Head of caudate nucleus (tissue), 42 donors: ENCODE measurements at regions not wholly inside any gene's neighbourhood (a gene's known extent, or its start where the extent isn't known, plus 50 kb on each side); places are given as distances from the start of the nearest gene placed in this dataset.
A peak's percentile ranks its signal among the peaks of the same experiment; 100 is the strongest.
"Not testable (repeated sequence)": the region's sequence is repeated elsewhere in the genome, so short reads cannot be mapped to it uniquely, and the experiment has no call there.

ENCODE experiments used
- DNase-seq, 42 donors: peaks; one replicate each; pipeline versions ENCODE4 v3.0.0 to v3.0.0-alpha.2; 2020 to 2021; ENCODE audit warnings: mixed read lengths in 7 of 42
- intact Hi-C: fragments of 100-400 bp; cut with DNase I; formaldehyde crosslinking; loops from one replicate; pipeline ENCODE4 v1.15.0; 2022

DNA sequence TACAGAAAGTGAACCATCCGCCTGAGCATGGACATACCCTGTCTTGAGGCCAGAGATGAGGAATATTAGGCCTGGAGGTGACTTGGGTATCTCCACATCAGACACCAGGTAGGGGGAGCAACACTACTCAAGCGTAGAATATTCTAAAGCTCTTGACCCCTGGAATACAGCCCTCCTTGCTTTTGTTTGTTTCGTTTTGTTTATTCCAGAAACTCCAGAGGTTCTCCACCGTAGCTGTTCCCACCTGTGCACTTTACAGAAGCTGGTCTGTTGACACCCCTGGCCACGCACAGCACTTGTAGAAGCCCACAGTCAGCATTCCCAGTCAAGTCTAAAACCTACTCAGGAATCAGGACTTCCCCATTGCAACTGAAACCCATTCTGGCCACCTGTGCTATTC lies 139.6 kb upstream of the NEBL start:
- intact Hi-C loops = no loop called here
- DNase-seq = no peak

DNA sequence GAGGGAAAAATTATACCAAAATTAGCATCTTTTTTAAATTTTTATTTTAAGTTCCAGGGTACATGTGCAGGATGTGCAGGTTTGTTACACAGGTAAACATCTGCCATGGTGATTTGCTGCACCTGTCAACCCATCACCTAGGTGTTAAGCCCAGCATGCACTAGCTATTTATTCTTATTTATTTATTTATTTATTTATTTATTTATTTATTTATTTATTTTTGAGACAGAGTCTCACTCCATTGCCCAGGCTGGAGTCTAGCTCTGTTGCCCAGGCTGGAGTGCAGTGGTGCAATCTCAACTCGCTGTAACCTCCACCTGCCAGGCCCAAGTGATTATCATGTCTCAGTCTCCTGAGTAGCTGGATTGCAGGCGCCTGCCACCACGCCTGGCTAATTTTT lies 137.7 kb upstream of the NEBL start:
- intact Hi-C loops, DNase-seq: not testable (repeated sequence)

DNA sequence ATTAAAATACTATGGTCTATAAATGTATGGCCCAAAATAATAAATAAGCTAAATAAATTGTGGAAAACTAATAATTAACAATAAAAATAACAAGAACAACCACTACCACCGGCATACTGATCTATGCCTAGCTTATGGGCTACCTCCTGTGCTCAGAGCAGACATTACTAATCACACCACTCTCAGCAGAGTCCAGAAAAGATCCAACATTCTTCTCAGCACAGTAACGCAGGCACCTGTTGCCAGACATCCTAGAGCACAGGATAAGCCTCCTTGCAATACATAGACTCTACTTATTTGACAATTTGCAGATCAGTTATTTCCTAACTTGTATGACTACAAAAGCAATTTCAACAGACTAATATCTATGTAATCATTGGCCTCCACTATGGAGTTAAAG lies 137.1 kb upstream of the NEBL start:
- intact Hi-C loops = no loop called here
- no peak for DNase-seq

DNA sequence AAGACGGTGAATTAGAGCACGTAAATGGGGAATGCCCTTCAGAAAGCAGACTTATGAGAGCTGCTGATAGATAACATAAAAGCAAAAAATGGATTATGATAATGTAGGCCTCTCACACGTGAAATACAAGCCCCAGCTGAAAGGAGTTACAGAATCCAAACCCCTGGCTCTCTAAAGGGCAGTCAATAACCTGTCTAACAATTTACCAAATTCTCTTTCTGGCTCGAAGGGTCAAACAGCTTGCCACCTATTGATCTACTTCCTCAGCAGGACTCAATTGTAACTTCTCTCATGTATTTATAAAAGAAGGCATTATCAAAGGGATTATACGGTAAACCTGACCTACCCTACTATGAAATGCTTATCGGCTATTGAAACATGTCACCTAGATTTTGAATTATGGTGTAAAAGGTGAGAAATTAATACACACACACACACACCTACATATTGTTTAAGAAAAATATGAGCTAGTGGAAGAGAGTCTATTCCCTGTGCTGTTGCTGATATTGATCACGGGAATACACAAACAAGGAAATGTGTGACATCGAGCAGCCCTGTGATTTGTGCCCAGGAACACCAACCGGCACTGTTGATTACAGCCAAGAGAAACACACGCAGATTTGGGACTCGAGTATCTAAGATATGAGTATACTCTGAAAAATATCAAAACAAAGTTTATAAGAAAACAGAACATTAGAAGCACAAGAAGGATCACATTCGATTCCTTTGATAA lies 135.6 kb upstream of the NEBL start:
- intact Hi-C loops = no loop called here
- no peak for DNase-seq

DNA sequence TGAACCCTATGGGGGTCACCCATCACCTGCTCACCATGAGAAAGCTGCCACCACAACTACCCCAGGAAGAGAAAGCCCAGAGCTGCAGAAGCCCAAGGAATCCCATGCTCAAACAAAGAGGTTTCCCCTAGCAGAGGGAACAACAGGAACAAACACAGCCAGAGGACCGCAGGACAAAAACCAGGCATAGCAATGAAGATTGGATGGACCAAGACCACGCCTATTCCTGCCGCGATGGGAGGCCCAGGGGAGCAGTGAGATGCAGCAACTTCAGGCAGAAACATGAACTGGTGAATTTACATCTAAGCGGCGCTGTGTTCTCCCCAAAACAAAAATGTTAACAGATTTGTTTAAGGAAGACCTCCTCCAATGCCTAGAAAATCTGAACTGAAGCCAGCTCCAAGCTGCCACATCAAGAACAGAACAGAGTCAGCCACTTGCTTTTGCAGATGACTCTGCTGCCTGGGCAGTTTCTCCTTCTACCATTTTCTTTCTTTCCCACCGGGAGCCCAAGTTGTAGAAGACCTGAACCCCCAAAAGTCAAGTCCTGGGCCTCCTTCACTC lies 134.2 kb upstream of the NEBL start:
- DNase-seq = no peak
- intact Hi-C loops = no loop called here

- intact Hi-C loops = no loop called here
- no peak for DNase-seq
Measured at GRCh38 chr10:21030091-21030490, 133.0 kb upstream of the NEBL start.

DNA sequence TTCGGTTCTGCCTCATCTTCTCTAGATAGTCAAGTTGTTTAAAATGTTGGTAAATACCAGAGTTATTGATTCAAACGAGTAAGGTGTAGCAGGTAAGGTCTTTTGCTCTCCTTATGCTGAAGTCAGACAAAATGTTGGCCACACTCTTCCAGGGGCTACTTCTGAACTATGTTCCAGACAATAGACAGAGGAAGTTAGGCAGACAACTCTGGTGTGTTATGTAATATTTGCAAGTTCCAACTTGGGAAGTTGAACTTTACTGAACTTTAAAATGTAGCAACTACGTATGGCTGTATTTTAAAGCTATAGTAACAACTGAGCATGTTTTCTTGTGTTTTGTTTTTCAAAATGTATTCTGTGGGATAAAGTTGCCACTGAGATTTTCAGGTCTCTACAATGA lies 125.7 kb upstream of the NEBL start:
- intact Hi-C loops = no loop called here
- DNase-seq = no peak

DNA sequence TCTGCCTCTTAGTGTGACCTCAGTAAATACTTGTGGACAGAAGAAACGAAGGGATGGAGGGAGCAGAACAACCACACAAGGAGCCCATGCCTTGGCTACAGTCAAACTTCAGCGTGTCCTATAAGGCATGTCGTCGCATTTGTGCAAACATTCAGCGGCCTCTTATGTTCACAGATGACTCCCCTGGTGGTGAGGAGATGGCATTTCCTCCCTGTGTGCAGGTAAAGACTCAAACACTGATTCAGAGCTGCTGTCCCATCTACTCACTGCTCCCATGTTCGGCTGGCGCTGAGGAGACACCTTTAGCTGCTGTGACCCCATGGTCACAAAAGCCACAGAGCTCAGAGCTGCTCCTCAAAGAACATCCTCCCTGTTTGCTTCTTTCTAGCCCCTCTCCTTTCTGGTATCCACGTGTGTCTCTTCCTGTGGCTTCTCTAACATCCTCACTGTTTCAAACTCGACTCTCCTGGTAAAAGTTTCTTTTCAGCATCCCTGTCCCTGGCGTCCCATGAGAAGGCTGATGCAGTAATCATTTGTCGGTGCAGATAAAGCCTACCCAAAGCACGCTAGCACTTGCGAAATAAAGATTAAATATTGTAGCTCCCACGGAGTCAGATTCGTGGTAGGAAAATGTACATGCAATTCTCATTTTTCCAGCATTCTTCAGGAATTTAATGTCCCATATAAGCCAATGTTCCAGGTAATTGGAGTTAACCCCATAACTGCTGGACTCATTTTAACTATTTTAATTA lies 124.9 kb upstream of the NEBL start:
- no peak for DNase-seq
- intact Hi-C loops = no loop called here

- peak in 2 of 42 donors; percentile 24 to 39 for DNase-seq
- intact Hi-C loops = no loop called here
Measured at GRCh38 chr10:21021231-21021630, 124.1 kb upstream of the NEBL start.

GRCh38 chr10:21020545-21020944 lies 123.4 kb upstream of the NEBL start:
- intact Hi-C loops = no loop called here

GRCh38 chr10:21019436-21019835 lies 122.3 kb upstream of the NEBL start:
- no peak for DNase-seq
- intact Hi-C loops = no loop called here

More at GRCh38 chr10:21020545-21020944, 123.4 kb upstream of the NEBL start:
- DNase-seq = peak in 1 of 42 donors; percentile 10

GRCh38 chr10:21015851-21016250 lies 118.7 kb upstream of the NEBL start:
- peak in 32 of 42 donors; percentile 20 to 80 (median 49) for DNase-seq
- intact Hi-C loops = no loop called here

DNA sequence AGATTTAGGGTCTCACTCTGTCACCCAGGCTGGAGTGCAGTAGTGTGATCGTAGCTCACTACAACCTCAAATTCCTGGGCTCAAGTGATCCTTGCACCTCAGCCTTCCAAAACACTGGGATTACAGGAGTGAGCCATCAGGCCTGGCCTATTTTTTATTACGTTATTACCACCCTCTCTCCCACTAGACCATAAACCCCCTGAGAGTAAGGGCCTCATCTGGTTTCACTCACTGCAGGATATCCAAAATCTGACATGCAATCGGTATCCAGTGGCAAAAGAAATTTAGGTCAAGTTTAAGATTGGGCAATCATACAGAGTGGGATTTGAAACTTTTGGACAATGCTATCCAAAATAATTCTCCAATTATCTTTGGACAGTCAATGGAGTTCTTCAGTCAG lies 117.0 kb upstream of the NEBL start:
- no peak for DNase-seq
- intact Hi-C loops = no loop called here

GRCh38 chr10:21011433-21012018 lies 114.4 kb upstream of the NEBL start:
- intact Hi-C loops = no loop called here
- DNase-seq = peak in 1 of 42 donors; percentile 18

DNA sequence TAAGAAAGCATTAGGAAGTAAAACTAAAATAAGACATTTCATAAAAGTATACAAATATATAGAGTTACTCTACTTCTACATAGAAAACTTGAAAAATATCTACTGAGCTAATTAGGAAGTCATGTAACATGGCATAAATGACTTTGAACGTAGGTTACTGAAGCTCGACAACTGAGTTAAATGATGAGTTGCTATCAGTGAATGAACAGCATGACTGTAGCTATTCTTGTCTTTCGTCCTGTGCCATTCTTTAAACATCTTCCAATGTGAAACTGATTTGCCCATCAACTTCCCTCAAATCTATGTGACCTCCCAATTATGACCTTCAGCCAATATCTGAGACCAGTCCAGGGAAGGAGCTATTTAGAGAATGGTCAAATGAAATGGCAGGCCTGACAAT lies 113.5 kb upstream of the NEBL start:
- DNase-seq = no peak
- intact Hi-C loops = no loop called here

- intact Hi-C loops = no loop called here
- DNase-seq = no peak
Measured at GRCh38 chr10:21003240-21003822, 106.2 kb upstream of the NEBL start.

DNA sequence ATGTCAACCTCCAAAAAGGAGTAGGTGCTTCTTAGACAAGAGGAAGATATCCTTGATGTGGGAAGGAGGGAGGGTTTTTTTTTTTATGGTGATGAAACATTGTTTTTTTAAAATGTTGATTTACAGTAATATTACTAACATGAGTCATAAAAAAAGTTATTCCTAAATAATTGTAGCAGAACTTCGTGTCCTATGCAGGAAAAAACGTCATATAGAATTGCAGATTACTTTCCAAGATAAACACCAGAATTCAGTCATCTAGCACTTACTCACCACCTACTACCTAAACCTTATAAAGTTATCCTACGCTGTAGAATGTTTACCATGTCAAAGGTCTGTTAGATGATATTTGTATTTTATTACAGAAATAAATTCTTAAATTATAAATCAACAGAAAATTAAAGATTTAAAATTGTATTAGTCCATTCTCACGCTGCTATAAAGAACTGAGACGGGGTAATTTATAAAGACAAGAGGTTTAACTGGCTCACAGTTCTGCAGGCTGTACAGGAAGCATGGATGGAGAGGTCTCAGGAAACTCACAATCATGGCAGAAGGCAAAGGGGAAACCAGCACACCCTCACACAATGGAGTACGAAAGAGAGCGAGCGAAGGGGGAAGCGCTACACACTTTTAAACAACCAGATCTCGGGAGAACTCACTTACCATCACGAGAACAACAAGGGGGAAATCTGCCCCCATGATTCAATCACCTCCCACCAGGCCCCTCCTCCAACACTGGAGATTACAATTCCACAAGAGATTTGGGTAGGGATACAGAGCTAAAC lies 105.2 kb upstream of the NEBL start:
- intact Hi-C loops = no loop called here
- DNase-seq = no peak

- intact Hi-C loops = no loop called here
- DNase-seq = peak in 1 of 42 donors; percentile 15
Measured at GRCh38 chr10:20999699-21000098, 102.6 kb upstream of the NEBL start.

DNA sequence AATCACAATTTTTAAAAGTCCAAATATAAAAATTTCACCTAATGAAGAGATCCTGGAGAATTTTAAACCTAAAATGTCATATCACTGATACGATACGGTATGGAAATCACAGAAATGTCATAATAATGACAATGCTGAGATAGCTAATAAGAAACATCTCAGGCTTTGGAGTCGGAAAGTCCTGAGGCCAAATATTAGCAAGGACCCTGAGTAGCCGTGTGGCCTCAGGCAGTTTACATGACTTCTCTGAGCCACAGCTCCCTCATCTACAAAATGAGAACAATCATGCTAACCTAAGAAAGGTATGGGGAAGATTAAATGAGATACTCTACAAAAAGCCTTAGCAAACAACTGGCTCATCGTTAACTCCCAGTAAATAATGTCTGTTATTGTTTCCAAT lies 100.9 kb upstream of the NEBL start:
- DNase-seq = no peak
- intact Hi-C loops = no loop called here
